ENCODE measurements at regions not wholly inside any gene's neighbourhood (a gene's known extent, or its start where the extent isn't known, plus 50 kb on each side); places are given as distances from the start of the nearest gene placed in this dataset.

- no peak for TF ChIP-seq EZH2 (IDR thresholded peaks at IDR 0.05; ENCODE audit: low read depth, unreplicated experiment)
- TF ChIP-seq CTCF (conservative IDR thresholded peaks at IDR 0.05; ENCODE audit: low read depth in 2 of 2), result no peak
- no peak for TF ChIP-seq POLR2AphosphoS5 (IDR thresholded peaks at IDR 0.05; ENCODE audit: low read depth)
- no peak for TF ChIP-seq JUNB (IDR thresholded peaks at IDR 0.05; ENCODE audit: unreplicated experiment)
Observed at GRCh38 chr17:70288540-70289290, 119.4 kb downstream of the KCNJ2 start.

Data from GM23338 (cell line).